GM23338 (cell line): ENCODE measurements at regions not wholly inside any gene's neighbourhood (a gene's known extent, or its start where the extent isn't known, plus 50 kb on each side); places are given as distances from the start of the nearest gene placed in this dataset.

ENCODE experiments used
- ATAC-seq: fragments of 200-7000 bp; cut with Tn5 transposase; 3 replicates; pipeline ENCODE4 v1.9.1; 2020
- DNase-seq: peaks from one replicate; pipeline ENCODE4 v3.0.0-alpha.2; 2015; ENCODE audit warnings: low spot score
- H2AFZ ChIP-seq: fragments of 200-600 bp; sonication (generic); 2 replicates; pipeline ENCODE4 v1.8.0; 2016; ENCODE audit warnings: antibody characterized with exemption, mild to moderate bottlenecking, moderate library complexity
- H3F3A ChIP-seq: fragments of 200-600 bp; sonication (generic); replicated peaks from 2 replicates; pipeline ENCODE4 v1.8.0; 2017; ENCODE audit warnings: antibody characterized with exemption, mixed run types, low read depth
- H3K27ac ChIP-seq: fragments of 200-600 bp; sonication (generic); 2 replicates; pipeline ENCODE4 v1.6.1; 2016; ENCODE audit warnings: low read depth
- H3K27me3 ChIP-seq: fragments of 200-600 bp; sonication (generic); 2 replicates; pipeline ENCODE4 v1.8.0; 2016; ENCODE audit warnings: mild to moderate bottlenecking, mixed run types, moderate library complexity; ENCODE audit not compliant: insufficient read depth
- H3K36me3 ChIP-seq: fragments of 200-600 bp; sonication (generic); 2 replicates; pipeline ENCODE4 v1.8.0; 2016; ENCODE audit warnings: mild to moderate bottlenecking; ENCODE audit not compliant: insufficient read depth
- H3K4me1 ChIP-seq: fragments of 200-600 bp; sonication (generic); 2 replicates; pipeline ENCODE4 v1.8.0; 2016; ENCODE audit warnings: mild to moderate bottlenecking, moderate library complexity; ENCODE audit not compliant: insufficient read depth
- H3K4me2 ChIP-seq: fragments of 200-600 bp; sonication (generic); 2 replicates; pipeline ENCODE4 v1.7.1; 2017; ENCODE audit warnings: mixed run types
- H3K4me3 ChIP-seq: fragments of 200-600 bp; sonication (generic); 2 replicates; pipeline ENCODE4 v1.6.1; 2016; ENCODE audit warnings: mixed run types
- H3K79me2 ChIP-seq: fragments of 200-600 bp; sonication (generic); replicated peaks from 2 replicates; pipeline ENCODE4 v1.8.0; 2017; ENCODE audit warnings: mild to moderate bottlenecking; ENCODE audit not compliant: insufficient read depth
- H3K9me2 ChIP-seq: fragments of 200-600 bp; sonication (generic); 2 replicates; pipeline ENCODE4 v1.8.0; 2017; ENCODE audit not compliant: insufficient read depth
- H4K20me1 ChIP-seq: fragments of 200-600 bp; sonication (generic); replicated peaks from 2 replicates; pipeline ENCODE4 v1.8.0; 2017; ENCODE audit warnings: mild to moderate bottlenecking; ENCODE audit not compliant: insufficient read depth
- H3K27ac Mint-ChIP-seq: 2 replicates; pipeline ENCODE4 v1.8.0; 2020; ENCODE audit warnings: inconsistent platforms, mild to moderate bottlenecking, moderate library complexity, mixed read lengths
- H3K27me3 Mint-ChIP-seq: 3 replicates; pipeline ENCODE4 v1.8.0; 2022; ENCODE audit warnings: low read depth, mild to moderate bottlenecking, moderate library complexity, mixed read lengths, inconsistent platforms; ENCODE audit not compliant: insufficient read depth, poor library complexity
- H3K36me3 Mint-ChIP-seq: 3 replicates; pipeline ENCODE4 v1.8.0; 2021; ENCODE audit warnings: low read depth, mild to moderate bottlenecking, inconsistent platforms, moderate library complexity, mixed read lengths
- H3K4me1 Mint-ChIP-seq: 3 replicates; pipeline ENCODE4 v1.8.0; 2020; ENCODE audit warnings: mild to moderate bottlenecking, inconsistent platforms, mixed read lengths
- H3K4me3 Mint-ChIP-seq: 3 replicates; pipeline ENCODE4 v1.8.0; 2021; ENCODE audit warnings: moderate library complexity, mild to moderate bottlenecking, inconsistent platforms, mixed read lengths
- H3K9me3 Mint-ChIP-seq: 3 replicates; pipeline ENCODE4 v1.8.0; 2020; ENCODE audit warnings: moderate library complexity, mild to moderate bottlenecking, inconsistent platforms, mixed read lengths
- CREB1 ChIP-seq: fragments of 250-450 bp; sonication (Bioruptor Pico); IDR thresholded peaks from 2 replicates; pipeline ENCODE4 v1.5.0; 2020; ENCODE audit warnings: low read depth, mild to moderate bottlenecking, moderate library complexity
- EZH2 ChIP-seq: fragments of 200-600 bp; sonication (generic); IDR thresholded peaks from one replicate; pipeline ENCODE4 v1.8.0; 2017; ENCODE audit warnings: antibody characterized with exemption, mild to moderate bottlenecking, low read depth; ENCODE audit not compliant: unreplicated experiment
- EZH2phosphoT487 ChIP-seq: fragments of 200-600 bp; sonication (generic); IDR thresholded peaks from one replicate; pipeline ENCODE4 v1.8.1; 2018; ENCODE audit warnings: antibody characterized with exemption; ENCODE audit not compliant: unreplicated experiment
- JUNB ChIP-seq: IDR thresholded peaks from one replicate; pipeline ENCODE4 v1.6.1; 2016; ENCODE audit warnings: antibody characterized with exemption; ENCODE audit not compliant: unreplicated experiment
- NANOG ChIP-seq: IDR thresholded peaks from 2 replicates; pipeline ENCODE4 v1.6.1; 2016; ENCODE audit warnings: antibody characterized with exemption, borderline replicate concordance
- POLR2AphosphoS5 ChIP-seq: IDR thresholded peaks from 2 replicates; pipeline ENCODE4 v1.6.1; 2016; ENCODE audit warnings: antibody characterized with exemption, low read depth
- STAT1 ChIP-seq: IDR thresholded peaks from one replicate; pipeline ENCODE4 v1.6.1; 2016; ENCODE audit warnings: antibody characterized with exemption; ENCODE audit not compliant: unreplicated experiment
- ZNF114 ChIP-seq: fragments of 250-450 bp; sonication (Bioruptor Pico); IDR thresholded peaks from 2 replicates; pipeline ENCODE4 v1.5.0; 2020; ENCODE audit warnings: mild to moderate bottlenecking, moderate library complexity
- ZNF331 ChIP-seq: fragments of 250-450 bp; sonication (Bioruptor Pico); IDR thresholded peaks from 2 replicates; pipeline ENCODE4 v1.5.0; 2020; ENCODE audit warnings: low read depth, mild to moderate bottlenecking, moderate library complexity
- TF ChIP-seq, protein P1 (sequence below), 2 experiments: fragments of 200-600 bp in 1 of 2; sonication (generic) in 1 of 2; conservative IDR thresholded peaks; 2 replicates each; pipeline versions ENCODE4 v1.5.1 to v1.6.1; 2016 to 2017; ENCODE audit warnings: antibody characterized with exemption in 2 of 2, low read depth in 2 of 2, mild to moderate bottlenecking in 2 of 2, moderate library complexity in 1 of 2
- TF ChIP-seq, protein P2 (sequence below): fragments of 250-450 bp; sonication (Bioruptor Pico); IDR thresholded peaks from 2 replicates; pipeline ENCODE4 v1.5.0; 2020; ENCODE audit warnings: mild to moderate bottlenecking, moderate library complexity
- TF ChIP-seq, protein P3 (sequence below): IDR thresholded peaks from 2 replicates; pipeline ENCODE4 v1.6.1; 2016; ENCODE audit warnings: antibody characterized with exemption
- TF ChIP-seq, protein P4 (sequence below): IDR thresholded peaks from one replicate; pipeline ENCODE4 v1.6.1; 2018; ENCODE audit warnings: antibody characterized with exemption; ENCODE audit not compliant: unreplicated experiment

DNA sequence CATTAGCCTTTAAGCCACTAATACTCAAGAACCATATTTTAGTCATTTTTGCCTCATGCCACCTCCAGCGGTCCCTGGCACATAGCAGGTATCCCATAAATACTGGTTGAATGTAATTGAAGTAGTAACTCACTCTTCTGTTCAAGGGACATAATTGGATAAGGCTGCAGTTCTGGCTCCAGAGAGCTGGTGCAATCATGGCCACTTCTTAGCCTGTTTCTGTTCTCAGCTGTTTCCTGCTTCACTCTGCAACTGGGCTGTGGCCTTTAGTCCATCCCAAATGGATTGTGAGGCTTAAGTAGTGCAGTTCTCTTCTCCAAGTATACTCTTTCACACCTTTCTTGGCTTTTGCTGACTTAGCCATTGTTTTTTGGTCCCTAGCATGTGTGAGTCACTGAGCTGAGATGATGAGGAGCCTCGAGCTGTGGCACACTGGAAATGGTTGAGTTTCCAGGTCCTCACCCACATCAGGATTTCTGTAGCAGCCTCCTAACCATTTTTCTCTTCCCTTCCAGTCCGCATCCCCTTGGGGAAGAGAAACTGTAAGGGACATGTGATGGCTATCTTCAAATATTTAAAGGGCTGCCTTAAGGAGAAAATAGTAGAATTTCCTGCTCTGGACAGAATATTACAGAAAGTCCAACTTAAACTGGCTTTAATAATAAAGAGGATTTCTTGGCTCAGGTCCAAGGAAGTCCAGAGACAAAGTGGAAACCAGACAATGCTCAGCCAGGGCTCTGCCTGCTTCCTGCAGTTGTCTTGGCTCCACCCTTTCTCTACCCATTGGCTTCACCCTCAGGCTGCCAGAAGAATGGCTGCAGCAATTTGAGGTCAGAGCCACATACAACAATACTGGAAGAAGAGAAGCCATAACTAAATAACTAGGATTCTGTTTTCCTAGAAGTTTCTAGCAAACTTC is 305.4 kb upstream of the ROPN1 start:
- H3K27ac ChIP-seq, result no peak overlapping the region
- H3K36me3 ChIP-seq, result no peaks in the 10 kb centered on the region
- no peak for DNase-seq
- no peaks in the 10 kb centered on the region for H3K4me1 ChIP-seq
- no peaks in the 10 kb centered on the region for H3K79me2 ChIP-seq
- H3K27ac Mint-ChIP-seq, result no peak overlapping the region
- ATAC-seq, result no peak
- no peaks in the 10 kb centered on the region for H3K9me3 Mint-ChIP-seq
- H3K4me2 ChIP-seq, result no peak overlapping the region
- H3K9me2 ChIP-seq, result no peaks in the 10 kb centered on the region
- H2AFZ ChIP-seq, result no peak overlapping the region
- H4K20me1 ChIP-seq, result no peaks in the 10 kb centered on the region
- peaks cover 13% of the 10 kb centered on the region for H3K4me1 Mint-ChIP-seq
- H3K36me3 Mint-ChIP-seq, result no peaks in the 10 kb centered on the region
- no peaks in the 10 kb centered on the region for H3K27me3 Mint-ChIP-seq
- TF ChIP-seq, protein P1, sequence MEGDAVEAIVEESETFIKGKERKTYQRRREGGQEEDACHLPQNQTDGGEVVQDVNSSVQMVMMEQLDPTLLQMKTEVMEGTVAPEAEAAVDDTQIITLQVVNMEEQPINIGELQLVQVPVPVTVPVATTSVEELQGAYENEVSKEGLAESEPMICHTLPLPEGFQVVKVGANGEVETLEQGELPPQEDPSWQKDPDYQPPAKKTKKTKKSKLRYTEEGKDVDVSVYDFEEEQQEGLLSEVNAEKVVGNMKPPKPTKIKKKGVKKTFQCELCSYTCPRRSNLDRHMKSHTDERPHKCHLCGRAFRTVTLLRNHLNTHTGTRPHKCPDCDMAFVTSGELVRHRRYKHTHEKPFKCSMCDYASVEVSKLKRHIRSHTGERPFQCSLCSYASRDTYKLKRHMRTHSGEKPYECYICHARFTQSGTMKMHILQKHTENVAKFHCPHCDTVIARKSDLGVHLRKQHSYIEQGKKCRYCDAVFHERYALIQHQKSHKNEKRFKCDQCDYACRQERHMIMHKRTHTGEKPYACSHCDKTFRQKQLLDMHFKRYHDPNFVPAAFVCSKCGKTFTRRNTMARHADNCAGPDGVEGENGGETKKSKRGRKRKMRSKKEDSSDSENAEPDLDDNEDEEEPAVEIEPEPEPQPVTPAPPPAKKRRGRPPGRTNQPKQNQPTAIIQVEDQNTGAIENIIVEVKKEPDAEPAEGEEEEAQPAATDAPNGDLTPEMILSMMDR (conservative IDR thresholded peaks at IDR 0.05; ENCODE audit: low read depth in 2 of 2), result no peak
- TF ChIP-seq ZNF331, result no peak
- no peak for TF ChIP-seq NANOG
- no peak for TF ChIP-seq ZNF114 (CRISPR knock-in tag)
- TF ChIP-seq, protein P2, sequence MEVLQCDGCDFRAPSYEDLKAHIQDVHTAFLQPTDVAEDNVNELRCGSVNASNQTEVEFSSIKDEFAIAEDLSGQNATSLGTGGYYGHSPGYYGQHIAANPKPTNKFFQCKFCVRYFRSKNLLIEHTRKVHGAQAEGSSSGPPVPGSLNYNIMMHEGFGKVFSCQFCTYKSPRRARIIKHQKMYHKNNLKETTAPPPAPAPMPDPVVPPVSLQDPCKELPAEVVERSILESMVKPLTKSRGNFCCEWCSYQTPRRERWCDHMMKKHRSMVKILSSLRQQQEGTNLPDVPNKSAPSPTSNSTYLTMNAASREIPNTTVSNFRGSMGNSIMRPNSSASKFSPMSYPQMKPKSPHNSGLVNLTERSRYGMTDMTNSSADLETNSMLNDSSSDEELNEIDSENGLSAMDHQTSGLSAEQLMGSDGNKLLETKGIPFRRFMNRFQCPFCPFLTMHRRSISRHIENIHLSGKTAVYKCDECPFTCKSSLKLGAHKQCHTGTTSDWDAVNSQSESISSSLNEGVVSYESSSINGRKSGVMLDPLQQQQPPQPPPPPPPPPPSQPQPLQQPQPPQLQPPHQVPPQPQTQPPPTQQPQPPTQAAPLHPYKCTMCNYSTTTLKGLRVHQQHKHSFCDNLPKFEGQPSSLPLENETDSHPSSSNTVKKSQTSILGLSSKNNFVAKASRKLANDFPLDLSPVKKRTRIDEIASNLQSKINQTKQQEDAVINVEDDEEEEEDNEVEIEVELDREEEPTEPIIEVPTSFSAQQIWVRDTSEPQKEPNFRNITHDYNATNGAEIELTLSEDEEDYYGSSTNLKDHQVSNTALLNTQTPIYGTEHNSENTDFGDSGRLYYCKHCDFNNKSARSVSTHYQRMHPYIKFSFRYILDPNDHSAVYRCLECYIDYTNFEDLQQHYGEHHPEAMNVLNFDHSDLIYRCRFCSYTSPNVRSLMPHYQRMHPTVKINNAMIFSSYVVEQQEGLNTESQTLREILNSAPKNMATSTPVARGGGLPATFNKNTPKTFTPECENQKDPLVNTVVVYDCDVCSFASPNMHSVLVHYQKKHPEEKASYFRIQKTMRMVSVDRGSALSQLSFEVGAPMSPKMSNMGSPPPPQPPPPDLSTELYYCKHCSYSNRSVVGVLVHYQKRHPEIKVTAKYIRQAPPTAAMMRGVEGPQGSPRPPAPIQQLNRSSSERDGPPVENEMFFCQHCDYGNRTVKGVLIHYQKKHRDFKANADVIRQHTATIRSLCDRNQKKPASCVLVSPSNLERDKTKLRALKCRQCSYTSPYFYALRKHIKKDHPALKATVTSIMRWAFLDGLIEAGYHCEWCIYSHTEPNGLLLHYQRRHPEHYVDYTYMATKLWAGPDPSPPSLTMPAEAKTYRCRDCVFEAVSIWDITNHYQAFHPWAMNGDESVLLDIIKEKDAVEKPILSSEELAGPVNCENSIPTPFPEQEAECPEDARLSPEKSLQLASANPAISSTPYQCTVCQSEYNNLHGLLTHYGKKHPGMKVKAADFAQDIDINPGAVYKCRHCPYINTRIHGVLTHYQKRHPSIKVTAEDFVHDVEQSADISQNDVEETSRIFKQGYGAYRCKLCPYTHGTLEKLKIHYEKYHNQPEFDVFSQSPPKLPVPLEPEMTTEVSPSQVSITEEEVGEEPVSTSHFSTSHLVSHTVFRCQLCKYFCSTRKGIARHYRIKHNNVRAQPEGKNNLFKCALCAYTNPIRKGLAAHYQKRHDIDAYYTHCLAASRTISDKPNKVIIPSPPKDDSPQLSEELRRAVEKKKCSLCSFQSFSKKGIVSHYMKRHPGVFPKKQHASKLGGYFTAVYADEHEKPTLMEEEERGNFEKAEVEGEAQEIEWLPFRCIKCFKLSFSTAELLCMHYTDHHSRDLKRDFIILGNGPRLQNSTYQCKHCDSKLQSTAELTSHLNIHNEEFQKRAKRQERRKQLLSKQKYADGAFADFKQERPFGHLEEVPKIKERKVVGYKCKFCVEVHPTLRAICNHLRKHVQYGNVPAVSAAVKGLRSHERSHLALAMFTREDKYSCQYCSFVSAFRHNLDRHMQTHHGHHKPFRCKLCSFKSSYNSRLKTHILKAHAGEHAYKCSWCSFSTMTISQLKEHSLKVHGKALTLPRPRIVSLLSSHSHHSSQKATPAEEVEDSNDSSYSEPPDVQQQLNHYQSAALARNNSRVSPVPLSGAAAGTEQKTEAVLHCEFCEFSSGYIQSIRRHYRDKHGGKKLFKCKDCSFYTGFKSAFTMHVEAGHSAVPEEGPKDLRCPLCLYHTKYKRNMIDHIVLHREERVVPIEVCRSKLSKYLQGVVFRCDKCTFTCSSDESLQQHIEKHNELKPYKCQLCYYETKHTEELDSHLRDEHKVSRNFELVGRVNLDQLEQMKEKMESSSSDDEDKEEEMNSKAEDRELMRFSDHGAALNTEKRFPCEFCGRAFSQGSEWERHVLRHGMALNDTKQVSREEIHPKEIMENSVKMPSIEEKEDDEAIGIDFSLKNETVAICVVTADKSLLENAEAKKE, result no peak
- no peak for TF ChIP-seq EZH2phosphoT487
- TF ChIP-seq STAT1, result no peak
- TF ChIP-seq, protein P3, sequence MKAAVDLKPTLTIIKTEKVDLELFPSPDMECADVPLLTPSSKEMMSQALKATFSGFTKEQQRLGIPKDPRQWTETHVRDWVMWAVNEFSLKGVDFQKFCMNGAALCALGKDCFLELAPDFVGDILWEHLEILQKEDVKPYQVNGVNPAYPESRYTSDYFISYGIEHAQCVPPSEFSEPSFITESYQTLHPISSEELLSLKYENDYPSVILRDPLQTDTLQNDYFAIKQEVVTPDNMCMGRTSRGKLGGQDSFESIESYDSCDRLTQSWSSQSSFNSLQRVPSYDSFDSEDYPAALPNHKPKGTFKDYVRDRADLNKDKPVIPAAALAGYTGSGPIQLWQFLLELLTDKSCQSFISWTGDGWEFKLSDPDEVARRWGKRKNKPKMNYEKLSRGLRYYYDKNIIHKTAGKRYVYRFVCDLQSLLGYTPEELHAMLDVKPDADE, result no peak
- no peak for TF ChIP-seq POLR2AphosphoS5
- no peak for TF ChIP-seq CREB1 (CRISPR knock-in tag)
- no peak for TF ChIP-seq JUNB
- TF ChIP-seq EZH2, result no peak
- TF ChIP-seq, protein P4, sequence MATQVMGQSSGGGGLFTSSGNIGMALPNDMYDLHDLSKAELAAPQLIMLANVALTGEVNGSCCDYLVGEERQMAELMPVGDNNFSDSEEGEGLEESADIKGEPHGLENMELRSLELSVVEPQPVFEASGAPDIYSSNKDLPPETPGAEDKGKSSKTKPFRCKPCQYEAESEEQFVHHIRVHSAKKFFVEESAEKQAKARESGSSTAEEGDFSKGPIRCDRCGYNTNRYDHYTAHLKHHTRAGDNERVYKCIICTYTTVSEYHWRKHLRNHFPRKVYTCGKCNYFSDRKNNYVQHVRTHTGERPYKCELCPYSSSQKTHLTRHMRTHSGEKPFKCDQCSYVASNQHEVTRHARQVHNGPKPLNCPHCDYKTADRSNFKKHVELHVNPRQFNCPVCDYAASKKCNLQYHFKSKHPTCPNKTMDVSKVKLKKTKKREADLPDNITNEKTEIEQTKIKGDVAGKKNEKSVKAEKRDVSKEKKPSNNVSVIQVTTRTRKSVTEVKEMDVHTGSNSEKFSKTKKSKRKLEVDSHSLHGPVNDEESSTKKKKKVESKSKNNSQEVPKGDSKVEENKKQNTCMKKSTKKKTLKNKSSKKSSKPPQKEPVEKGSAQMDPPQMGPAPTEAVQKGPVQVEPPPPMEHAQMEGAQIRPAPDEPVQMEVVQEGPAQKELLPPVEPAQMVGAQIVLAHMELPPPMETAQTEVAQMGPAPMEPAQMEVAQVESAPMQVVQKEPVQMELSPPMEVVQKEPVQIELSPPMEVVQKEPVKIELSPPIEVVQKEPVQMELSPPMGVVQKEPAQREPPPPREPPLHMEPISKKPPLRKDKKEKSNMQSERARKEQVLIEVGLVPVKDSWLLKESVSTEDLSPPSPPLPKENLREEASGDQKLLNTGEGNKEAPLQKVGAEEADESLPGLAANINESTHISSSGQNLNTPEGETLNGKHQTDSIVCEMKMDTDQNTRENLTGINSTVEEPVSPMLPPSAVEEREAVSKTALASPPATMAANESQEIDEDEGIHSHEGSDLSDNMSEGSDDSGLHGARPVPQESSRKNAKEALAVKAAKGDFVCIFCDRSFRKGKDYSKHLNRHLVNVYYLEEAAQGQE, result no peak
- no peak overlapping the region for H3K4me3 ChIP-seq
- H3K27me3 ChIP-seq, result no peaks in the 10 kb centered on the region
- H3K4me3 Mint-ChIP-seq, result no peak overlapping the region
- H3F3A ChIP-seq, result no peaks in the 10 kb centered on the region
